GM12878 (cell line): ENCODE measurements at regions not wholly inside any gene's neighbourhood (a gene's known extent, or its start where the extent isn't known, plus 50 kb on each side); places are given as distances from the start of the nearest gene placed in this dataset.

Experiments used
- DPF2 ChIP-seq: fragments of 450-650 bp; IDR thresholded peaks from 2 replicates; pipeline ENCODE4 v1.6.1; 2017; ENCODE audit warnings: mild to moderate bottlenecking
- EGR1 ChIP-seq, 2 experiments: IDR thresholded peaks; 1 replicate in 1 of 2; 2 replicates in 1 of 2; pipeline ENCODE4 v1.6.1; 2011 to 2012; ENCODE audit warnings: low read depth in 2 of 2, low read length in 2 of 2, borderline replicate concordance in 1 of 2, mild to moderate bottlenecking in 1 of 2, moderate library complexity in 1 of 2
- JUND ChIP-seq: IDR thresholded peaks from 2 replicates; pipeline ENCODE4 v1.6.1; 2012; ENCODE audit warnings: low read depth, mild to moderate bottlenecking, low read length, improper control_type of control experiment, moderate library complexity
- MYC ChIP-seq: IDR thresholded peaks from 2 replicates; pipeline ENCODE4 v1.6.1; 2011; ENCODE audit warnings: mild to moderate bottlenecking, low read length, moderate library complexity, inconsistent platforms; ENCODE audit not compliant: insufficient read depth, insufficient replicate concordance, insufficient read length, severe bottlenecking
- NBN ChIP-seq: fragments of 450-650 bp; IDR thresholded peaks from 2 replicates; pipeline ENCODE4 v1.6.1; 2016
- POLR2A ChIP-seq: IDR thresholded peaks from 2 replicates; pipeline ENCODE4 v1.6.1; 2011; ENCODE audit warnings: low read depth, mild to moderate bottlenecking, low read length
- POLR2AphosphoS5 ChIP-seq: IDR thresholded peaks from 2 replicates; pipeline ENCODE4 v1.6.1; 2011; ENCODE audit warnings: mild to moderate bottlenecking, low read length, inconsistent platforms
- SP1 ChIP-seq: IDR thresholded peaks from one replicate; pipeline ENCODE4 v1.6.1; 2011; ENCODE audit warnings: low read depth, low read length
- TF ChIP-seq, protein P1 (sequence below), 3 experiments: IDR thresholded peaks in 2 of 3; conservative IDR thresholded peaks in 1 of 3; 2 replicates each; pipeline ENCODE4 v1.5.1; 2011; ENCODE audit warnings: low read depth in 3 of 3, low read length in 3 of 3, mild to moderate bottlenecking in 3 of 3, control low read depth in 2 of 3, moderate library complexity in 2 of 3, inconsistent platforms in 1 of 3, mixed read lengths in 1 of 3; ENCODE audit not compliant: control insufficient read depth in 2 of 3, insufficient read depth in 1 of 3; ENCODE audit errors: extremely low read depth in 1 of 3
- TF ChIP-seq, protein P2 (sequence below): fragments of 450-650 bp; IDR thresholded peaks from 2 replicates; pipeline ENCODE4 v1.6.1; 2016; ENCODE audit warnings: mild to moderate bottlenecking

DNA sequence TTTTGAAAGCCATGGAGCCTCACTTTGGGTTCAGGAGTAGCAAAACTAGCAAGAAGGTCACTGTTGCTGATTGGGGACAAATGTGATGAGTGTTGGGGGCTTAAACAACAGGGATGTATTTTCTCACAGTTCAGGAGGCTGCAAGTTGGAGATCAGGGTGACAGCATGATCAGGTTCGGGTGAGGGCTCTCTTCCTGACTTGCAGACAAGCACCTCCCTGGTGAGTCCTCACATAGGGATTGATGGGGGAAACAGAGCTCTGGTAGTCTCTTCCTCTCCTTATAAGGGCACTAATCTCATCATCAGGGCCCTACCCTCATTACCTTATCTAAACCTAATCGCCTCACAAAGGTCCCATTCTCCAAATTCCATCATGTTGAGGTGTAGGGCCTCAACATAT lies 179.2 kb downstream of the TSHZ3 start:
- TF ChIP-seq, protein P1, sequence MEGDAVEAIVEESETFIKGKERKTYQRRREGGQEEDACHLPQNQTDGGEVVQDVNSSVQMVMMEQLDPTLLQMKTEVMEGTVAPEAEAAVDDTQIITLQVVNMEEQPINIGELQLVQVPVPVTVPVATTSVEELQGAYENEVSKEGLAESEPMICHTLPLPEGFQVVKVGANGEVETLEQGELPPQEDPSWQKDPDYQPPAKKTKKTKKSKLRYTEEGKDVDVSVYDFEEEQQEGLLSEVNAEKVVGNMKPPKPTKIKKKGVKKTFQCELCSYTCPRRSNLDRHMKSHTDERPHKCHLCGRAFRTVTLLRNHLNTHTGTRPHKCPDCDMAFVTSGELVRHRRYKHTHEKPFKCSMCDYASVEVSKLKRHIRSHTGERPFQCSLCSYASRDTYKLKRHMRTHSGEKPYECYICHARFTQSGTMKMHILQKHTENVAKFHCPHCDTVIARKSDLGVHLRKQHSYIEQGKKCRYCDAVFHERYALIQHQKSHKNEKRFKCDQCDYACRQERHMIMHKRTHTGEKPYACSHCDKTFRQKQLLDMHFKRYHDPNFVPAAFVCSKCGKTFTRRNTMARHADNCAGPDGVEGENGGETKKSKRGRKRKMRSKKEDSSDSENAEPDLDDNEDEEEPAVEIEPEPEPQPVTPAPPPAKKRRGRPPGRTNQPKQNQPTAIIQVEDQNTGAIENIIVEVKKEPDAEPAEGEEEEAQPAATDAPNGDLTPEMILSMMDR (IDR thresholded peaks at IDR 0.05 in 2 of 3, conservative IDR thresholded peaks at IDR 0.05 in 1 of 3; ENCODE audit: control insufficient read depth in 2 of 3, extremely low read depth in 1 of 3, insufficient read depth in 1 of 3, low read depth in 3 of 3, low read length in 3 of 3), result no peak
- no peak for TF ChIP-seq NBN
- TF ChIP-seq DPF2, result no peak
- TF ChIP-seq POLR2AphosphoS5, result no peak
- TF ChIP-seq EGR1 (IDR thresholded peaks at IDR 0.05; ENCODE audit: borderline replicate concordance in 1 of 2, low read depth in 2 of 2, low read length in 2 of 2), result no peak
- no peak for TF ChIP-seq MYC
- TF ChIP-seq JUND, result no peak
- TF ChIP-seq POLR2A, result no peak
- TF ChIP-seq, protein P2, sequence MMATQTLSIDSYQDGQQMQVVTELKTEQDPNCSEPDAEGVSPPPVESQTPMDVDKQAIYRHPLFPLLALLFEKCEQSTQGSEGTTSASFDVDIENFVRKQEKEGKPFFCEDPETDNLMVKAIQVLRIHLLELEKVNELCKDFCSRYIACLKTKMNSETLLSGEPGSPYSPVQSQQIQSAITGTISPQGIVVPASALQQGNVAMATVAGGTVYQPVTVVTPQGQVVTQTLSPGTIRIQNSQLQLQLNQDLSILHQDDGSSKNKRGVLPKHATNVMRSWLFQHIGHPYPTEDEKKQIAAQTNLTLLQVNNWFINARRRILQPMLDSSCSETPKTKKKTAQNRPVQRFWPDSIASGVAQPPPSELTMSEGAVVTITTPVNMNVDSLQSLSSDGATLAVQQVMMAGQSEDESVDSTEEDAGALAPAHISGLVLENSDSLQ, result no peak
- TF ChIP-seq SP1, result no peak
